ENCODE measurements at regions not wholly inside any gene's neighbourhood (a gene's known extent, or its start where the extent isn't known, plus 50 kb on each side); places are given as distances from the start of the nearest gene placed in this dataset.

- no peak for DNase-seq
Measured at GRCh38 chr1:55589671-55590297, 374.6 kb upstream of the USP24 start.

GRCh38 chr1:55588309-55588708 is 373.1 kb upstream of the USP24 start:
- DNase-seq: no peak

- no peak for DNase-seq
Measured at GRCh38 chr1:55586771-55587170, 371.6 kb upstream of the USP24 start.

- no peak for DNase-seq
Measured at GRCh38 chr1:55585402-55585792, 370.2 kb upstream of the USP24 start.

- no peak for DNase-seq
Measured at GRCh38 chr1:55584526-55585401, 369.6 kb upstream of the USP24 start.

- no peak for DNase-seq
Measured at GRCh38 chr1:55582084-55582483, 366.9 kb upstream of the USP24 start.

GRCh38 chr1:55580845-55581332 is 365.7 kb upstream of the USP24 start:
- no peak for DNase-seq

- DNase-seq: no peak
Measured at GRCh38 chr1:55579332-55580001, 364.3 kb upstream of the USP24 start.

- no peak for DNase-seq
Measured at GRCh38 chr1:55578646-55579045, 363.5 kb upstream of the USP24 start.

- no peak for DNase-seq
Measured at GRCh38 chr1:55575571-55576279, 360.6 kb upstream of the USP24 start.

GRCh38 chr1:55574691-55575225 is 359.6 kb upstream of the USP24 start:
- DNase-seq: no peak

- DNase-seq: no peak
Measured at GRCh38 chr1:55572878-55573734, 357.9 kb upstream of the USP24 start.

GRCh38 chr1:55571767-55572166 is 356.6 kb upstream of the USP24 start:
- DNase-seq: no peak

GRCh38 chr1:55569417-55569816 is 354.3 kb upstream of the USP24 start:
- DNase-seq: no peak

- no peak for DNase-seq
Measured at GRCh38 chr1:55568732-55569131, 353.6 kb upstream of the USP24 start.

GRCh38 chr1:55560266-55560665 is 345.1 kb upstream of the USP24 start:
- DNase-seq: no peak

GRCh38 chr1:55559842-55560241 is 344.7 kb upstream of the USP24 start:
- DNase-seq: no peak

GRCh38 chr1:55559161-55559611 is 344.0 kb upstream of the USP24 start:
- no peak for DNase-seq

GRCh38 chr1:55558515-55558914 is 343.4 kb upstream of the USP24 start:
- no peak for DNase-seq

- no peak for DNase-seq
Measured at GRCh38 chr1:55555956-55556725, 341.0 kb upstream of the USP24 start.

- DNase-seq: no peak
Measured at GRCh38 chr1:55554611-55555010, 339.4 kb upstream of the USP24 start.

All from stimulated activated CD4-positive, alpha-beta T cell treated with anti-CD3 and anti-CD28 coated beads, Interleukin-2, amount 100 ng/mL, for 24 hours (primary cell).